ENCODE measurements at regions not wholly inside any gene's neighbourhood (a gene's known extent, or its start where the extent isn't known, plus 50 kb on each side); places are given as distances from the start of the nearest gene placed in this dataset.

- H3K36me3 Mint-ChIP-seq = no peaks in the 10 kb centered on the region
- intact Hi-C loops (cut with micrococcal nuclease) = no loop called here
- CTCF ChIA-PET = no interaction called here
- H3K4me1 Mint-ChIP-seq = no peaks in the 10 kb centered on the region
- H3K9me3 Mint-ChIP-seq = peaks cover 0 to 8% (median 2%) of the 10 kb centered on the region in 11 donors
- Histone ChIP-seq H3K36me3 (ENCODE audit: control insufficient read depth in 2 of 3, insufficient read depth in 3 of 3, low read length in 3 of 3) (no peaks in the 10 kb centered on the region), H3K4me3 (ENCODE audit: low read length) (no peak overlapping the region), H3K9me3 (ENCODE audit: control insufficient read depth in 2 of 3, low read length in 3 of 3) (no peaks in the 10 kb centered on the region), H3K27me3 (ENCODE audit: control insufficient read depth in 2 of 2, insufficient read depth in 2 of 2, low read length in 2 of 2) (no peaks in the 10 kb centered on the region), H3K4me1 (ENCODE audit: control insufficient read depth in 2 of 2, insufficient read depth in 2 of 2, low read length in 2 of 2) (no peaks in the 10 kb centered on the region), H3K27ac (ENCODE audit: low read depth, low read length) (no peak overlapping the region)
- no peaks in the 10 kb centered on the region for H3K27me3 Mint-ChIP-seq
- no peak for ATAC-seq
- DNase-seq = no peak
- no peak overlapping the region for H3K27ac Mint-ChIP-seq
- H3K4me3 Mint-ChIP-seq = no peak overlapping the region
- POLR2A ChIA-PET = no interaction called here
Measured at GRCh38 chr2:78940998-78941397, 84.5 kb upstream of the REG3G start.

- CTCF ChIA-PET = no interaction called here
- ATAC-seq (no peak), DNase-seq (no peak)
- no peak overlapping the region for H3K27ac Mint-ChIP-seq
- H3K9me3 Mint-ChIP-seq = peaks cover 0 to 5% (median 2%) of the 10 kb centered on the region in 11 donors
- no peaks in the 10 kb centered on the region for H3K36me3 Mint-ChIP-seq
- Histone ChIP-seq H3K27me3 (ENCODE audit: control insufficient read depth in 2 of 2, insufficient read depth in 2 of 2, low read length in 2 of 2) (no peaks in the 10 kb centered on the region), H3K4me3 (ENCODE audit: low read length) (no peak overlapping the region), H3K27ac (ENCODE audit: low read depth, low read length) (no peak overlapping the region), H3K36me3 (ENCODE audit: control insufficient read depth in 2 of 3, insufficient read depth in 3 of 3, low read length in 3 of 3) (no peaks in the 10 kb centered on the region), H3K4me1 (ENCODE audit: control insufficient read depth in 2 of 2, insufficient read depth in 2 of 2, low read length in 2 of 2) (no peaks in the 10 kb centered on the region), H3K9me3 (ENCODE audit: control insufficient read depth in 2 of 3, low read length in 3 of 3) (no peaks in the 10 kb centered on the region)
- H3K4me3 Mint-ChIP-seq = no peak overlapping the region
- POLR2A ChIA-PET = no interaction called here
- no peaks in the 10 kb centered on the region for H3K4me1 Mint-ChIP-seq
- intact Hi-C loops (cut with micrococcal nuclease) = no loop called here
- H3K27me3 Mint-ChIP-seq = no peaks in the 10 kb centered on the region
Measured at GRCh38 chr2:78941751-78942150, 83.8 kb upstream of the REG3G start.

GRCh38 chr2:78963881-78964280, 61.6 kb upstream of the REG3G start:
- no peak for ATAC-seq
- Histone ChIP-seq H3K4me3 (ENCODE audit: low read length) (no peak overlapping the region), H3K9me3 (ENCODE audit: control insufficient read depth in 2 of 3, low read length in 3 of 3) (no peaks in the 10 kb centered on the region), H3K27ac (ENCODE audit: low read depth, low read length) (no peak overlapping the region), H3K27me3 (ENCODE audit: control insufficient read depth in 2 of 2, insufficient read depth in 2 of 2, low read length in 2 of 2) (no peaks in the 10 kb centered on the region), H3K4me1 (ENCODE audit: control insufficient read depth in 2 of 2, insufficient read depth in 2 of 2, low read length in 2 of 2) (no peaks in the 10 kb centered on the region), H3K36me3 (ENCODE audit: control insufficient read depth in 2 of 3, insufficient read depth in 3 of 3, low read length in 3 of 3) (no peaks in the 10 kb centered on the region)
- H3K9me3 Mint-ChIP-seq = peaks cover 0 to 17% (median 5%) of the 10 kb centered on the region in 11 donors
- DNase-seq = no peak
- H3K4me1 Mint-ChIP-seq = no peaks in the 10 kb centered on the region
- H3K4me3 Mint-ChIP-seq = no peak overlapping the region
- no peak overlapping the region for H3K27ac Mint-ChIP-seq
- ChIA-PET POLR2A (no interaction called here), CTCF (no interaction called here)
- H3K36me3 Mint-ChIP-seq = no peaks in the 10 kb centered on the region
- intact Hi-C loops (cut with micrococcal nuclease) = no loop called here
- H3K27me3 Mint-ChIP-seq = no peaks in the 10 kb centered on the region

GRCh38 chr2:78967294-78967693, 58.2 kb upstream of the REG3G start:
- ATAC-seq = no peak
- H3K27ac ChIP-seq (ENCODE audit: low read depth, low read length) = no peak overlapping the region
- intact Hi-C loops (cut with micrococcal nuclease) = no loop called here

GRCh38 chr2:78973630-78974029, 51.9 kb upstream of the REG3G start:
- Histone ChIP-seq H3K27ac (ENCODE audit: low read depth, low read length) (no peak overlapping the region), H3K27me3 (ENCODE audit: control insufficient read depth in 2 of 2, insufficient read depth in 2 of 2, low read length in 2 of 2) (no peaks in the 10 kb centered on the region), H3K36me3 (ENCODE audit: control insufficient read depth in 2 of 3, insufficient read depth in 3 of 3, low read length in 3 of 3) (no peaks in the 10 kb centered on the region), H3K4me3 (ENCODE audit: low read length) (no peak overlapping the region), H3K4me1 (ENCODE audit: control insufficient read depth in 2 of 2, insufficient read depth in 2 of 2, low read length in 2 of 2) (no peaks in the 10 kb centered on the region), H3K9me3 (ENCODE audit: control insufficient read depth in 2 of 3, low read length in 3 of 3) (no peaks in the 10 kb centered on the region)
- ChIA-PET CTCF (no interaction called here), POLR2A (no interaction called here)
- peaks cover 0 to 2% (median 0%) of the 10 kb centered on the region in 7 donors for H3K4me1 Mint-ChIP-seq
- no peak overlapping the region for H3K4me3 Mint-ChIP-seq
- no peaks in the 10 kb centered on the region for H3K27me3 Mint-ChIP-seq
- H3K27ac Mint-ChIP-seq = no peak overlapping the region
- H3K9me3 Mint-ChIP-seq = peaks cover 0 to 13% (median 0%) of the 10 kb centered on the region in 11 donors
- intact Hi-C loops (cut with micrococcal nuclease) = no loop called here
- DNase-seq (no peak), ATAC-seq (no peak)
- H3K36me3 Mint-ChIP-seq = no peaks in the 10 kb centered on the region

More at GRCh38 chr2:78967294-78967693, 58.2 kb upstream of the REG3G start:
- no peaks in the 10 kb centered on the region for H3K9me3 ChIP-seq (ENCODE audit: control insufficient read depth in 2 of 3, low read length in 3 of 3)
- Mint-ChIP-seq H3K4me1 (no peaks in the 10 kb centered on the region), H3K4me3 (no peak overlapping the region), H3K36me3 (no peaks in the 10 kb centered on the region), H3K27me3 (no peaks in the 10 kb centered on the region), H3K27ac (no peak overlapping the region), H3K9me3 (peaks cover 0 to 16% (median 3%) of the 10 kb centered on the region in 11 donors)
- no peaks in the 10 kb centered on the region for H3K4me1 ChIP-seq (ENCODE audit: control insufficient read depth in 2 of 2, insufficient read depth in 2 of 2, low read length in 2 of 2)
- ChIA-PET CTCF (no interaction called here), POLR2A (no interaction called here)
- no peaks in the 10 kb centered on the region for H3K36me3 ChIP-seq (ENCODE audit: control insufficient read depth in 2 of 3, insufficient read depth in 3 of 3, low read length in 3 of 3)
- no peak for DNase-seq
- no peak overlapping the region for H3K4me3 ChIP-seq (ENCODE audit: low read length)
- no peaks in the 10 kb centered on the region for H3K27me3 ChIP-seq (ENCODE audit: control insufficient read depth in 2 of 2, insufficient read depth in 2 of 2, low read length in 2 of 2)
